Neutrophil (primary cell): ENCODE measurements at regions not wholly inside any gene's neighbourhood (a gene's known extent, or its start where the extent isn't known, plus 50 kb on each side); places are given as distances from the start of the nearest gene placed in this dataset.

Experiments
- H3K27ac ChIP-seq: fragments of 200-600 bp; sonication (generic); 2 replicates; pipeline ENCODE4 v1.5.1; 2016; ENCODE audit warnings: mild to moderate bottlenecking, moderate library complexity
- H3K27me3 ChIP-seq: fragments of 200-600 bp; sonication (generic); 2 replicates; pipeline ENCODE4 v1.6.0; 2016; ENCODE audit warnings: mild to moderate bottlenecking
- H3K36me3 ChIP-seq: fragments of 200-600 bp; sonication (generic); 2 replicates; pipeline ENCODE4 v1.5.1; 2017
- H3K4me1 ChIP-seq, 2 experiments: fragments of 200-600 bp in 1 of 2; sonication (generic) in 1 of 2; 1 replicate in 1 of 2; 2 replicates in 1 of 2; pipeline versions ENCODE4 v1.5.1 to v1.6.1; 2013 to 2016; ENCODE audit warnings: low read depth in 1 of 2, low read length in 1 of 2, mild to moderate bottlenecking in 1 of 2, moderate library complexity in 1 of 2; ENCODE audit not compliant: control insufficient read depth in 1 of 2, insufficient read depth in 1 of 2
- H3K4me3 ChIP-seq, 2 experiments: fragments of 200-600 bp in 1 of 2; sonication (generic) in 1 of 2; 1 replicate in 1 of 2; 2 replicates in 1 of 2; pipeline ENCODE4 v1.5.1; 2013 to 2016; ENCODE audit warnings: low read depth in 1 of 2, low read length in 1 of 2, mild to moderate bottlenecking in 1 of 2, moderate library complexity in 1 of 2
- H3K9me3 ChIP-seq: fragments of 200-600 bp; sonication (generic); 2 replicates; pipeline ENCODE4 v1.5.1; 2016
- TF ChIP-seq, protein P1 (sequence below): fragments of 200-600 bp; sonication (generic); IDR thresholded peaks from 2 replicates; pipeline ENCODE4 v1.5.1; 2016; ENCODE audit warnings: antibody characterized with exemption

DNA sequence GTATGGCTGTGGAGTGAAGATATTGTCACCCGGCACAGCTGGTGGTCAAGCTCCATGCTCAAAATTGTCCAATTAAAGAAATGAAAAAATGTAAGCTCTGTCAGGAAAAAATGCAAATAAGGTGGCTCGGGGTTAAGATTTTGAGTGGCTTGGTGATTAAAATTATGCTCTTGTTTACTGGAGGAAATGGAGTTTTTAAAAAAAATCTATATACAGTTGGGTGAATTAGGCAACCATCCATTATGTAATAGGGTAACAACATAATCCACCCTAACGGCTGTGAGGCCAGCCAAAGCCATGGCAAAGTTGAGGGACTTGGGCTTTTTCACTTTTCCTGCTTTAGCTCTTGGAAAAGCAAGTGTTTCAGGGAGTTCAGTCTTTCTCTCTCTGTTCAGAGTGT, 260.8 kb upstream of the HABP2 start:
- H3K9me3 ChIP-seq = no peaks in the 10 kb centered on the region

DNA sequence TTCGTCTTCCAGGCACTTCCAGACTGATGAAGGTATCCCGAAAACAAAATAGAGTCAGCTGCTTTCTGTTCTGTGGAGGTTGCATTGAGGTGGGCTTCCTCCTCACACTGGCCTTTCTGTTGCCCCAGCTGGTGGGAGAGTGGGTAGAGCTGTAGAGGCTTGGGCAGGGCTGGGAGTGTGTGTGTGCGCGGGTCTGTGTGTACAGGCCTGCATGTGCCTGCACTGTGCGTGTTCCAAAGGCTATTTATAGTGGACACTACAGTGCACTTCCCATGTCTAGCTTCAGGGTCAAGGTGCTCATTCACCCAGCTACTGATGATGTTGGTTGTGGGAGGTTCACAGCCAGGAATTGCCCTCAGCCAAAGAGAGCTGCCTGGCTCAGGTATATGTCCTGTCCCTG, 260.1 kb upstream of the HABP2 start:
- Histone ChIP-seq H3K36me3 (no peaks in the 10 kb centered on the region), H3K4me3 (no peak overlapping the region), H3K4me1 (peaks cover 16 to 42% of the 10 kb centered on the region in 2 experiments), H3K27ac (no peak overlapping the region), H3K9me3 (no peaks in the 10 kb centered on the region), H3K27me3 (no peaks in the 10 kb centered on the region)
- TF ChIP-seq, protein P1, sequence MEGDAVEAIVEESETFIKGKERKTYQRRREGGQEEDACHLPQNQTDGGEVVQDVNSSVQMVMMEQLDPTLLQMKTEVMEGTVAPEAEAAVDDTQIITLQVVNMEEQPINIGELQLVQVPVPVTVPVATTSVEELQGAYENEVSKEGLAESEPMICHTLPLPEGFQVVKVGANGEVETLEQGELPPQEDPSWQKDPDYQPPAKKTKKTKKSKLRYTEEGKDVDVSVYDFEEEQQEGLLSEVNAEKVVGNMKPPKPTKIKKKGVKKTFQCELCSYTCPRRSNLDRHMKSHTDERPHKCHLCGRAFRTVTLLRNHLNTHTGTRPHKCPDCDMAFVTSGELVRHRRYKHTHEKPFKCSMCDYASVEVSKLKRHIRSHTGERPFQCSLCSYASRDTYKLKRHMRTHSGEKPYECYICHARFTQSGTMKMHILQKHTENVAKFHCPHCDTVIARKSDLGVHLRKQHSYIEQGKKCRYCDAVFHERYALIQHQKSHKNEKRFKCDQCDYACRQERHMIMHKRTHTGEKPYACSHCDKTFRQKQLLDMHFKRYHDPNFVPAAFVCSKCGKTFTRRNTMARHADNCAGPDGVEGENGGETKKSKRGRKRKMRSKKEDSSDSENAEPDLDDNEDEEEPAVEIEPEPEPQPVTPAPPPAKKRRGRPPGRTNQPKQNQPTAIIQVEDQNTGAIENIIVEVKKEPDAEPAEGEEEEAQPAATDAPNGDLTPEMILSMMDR = no peak

More for the DNA sequence above, 260.8 kb upstream of the HABP2 start:
- no peaks in the 10 kb centered on the region for H3K27me3 ChIP-seq
- H3K4me1 ChIP-seq = peaks cover 16 to 44% of the 10 kb centered on the region in 2 experiments
- H3K27ac ChIP-seq = no peak overlapping the region
- no peaks in the 10 kb centered on the region for H3K36me3 ChIP-seq
- H3K4me3 ChIP-seq = no peak overlapping the region
- TF ChIP-seq, protein P1 = no peak

DNA sequence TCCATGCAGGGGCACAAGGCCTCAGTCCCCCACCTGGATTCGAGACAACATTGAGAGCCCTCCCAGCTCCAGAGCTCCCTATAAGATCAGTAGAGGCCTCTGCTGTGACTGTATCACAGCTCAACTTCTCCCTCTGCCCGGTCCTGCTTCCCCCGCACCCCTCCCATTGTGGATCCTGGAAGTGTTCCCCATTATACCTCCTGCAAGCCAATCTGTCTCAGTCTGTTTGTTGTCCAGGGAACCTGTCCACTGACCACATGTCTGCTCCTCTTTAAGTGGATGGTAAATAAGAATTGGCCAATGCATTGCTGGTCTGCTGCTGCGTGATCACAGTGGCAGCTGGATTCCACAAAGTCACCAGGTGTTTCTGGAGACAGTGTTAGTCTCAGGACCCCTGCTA, 259.7 kb upstream of the HABP2 start:
- Histone ChIP-seq H3K4me1 (peaks cover 16 to 38% of the 10 kb centered on the region in 2 experiments), H3K27me3 (no peaks in the 10 kb centered on the region), H3K4me3 (no peak overlapping the region), H3K27ac (no peak overlapping the region), H3K9me3 (no peaks in the 10 kb centered on the region), H3K36me3 (no peaks in the 10 kb centered on the region)
- TF ChIP-seq, protein P1 = no peak

DNA sequence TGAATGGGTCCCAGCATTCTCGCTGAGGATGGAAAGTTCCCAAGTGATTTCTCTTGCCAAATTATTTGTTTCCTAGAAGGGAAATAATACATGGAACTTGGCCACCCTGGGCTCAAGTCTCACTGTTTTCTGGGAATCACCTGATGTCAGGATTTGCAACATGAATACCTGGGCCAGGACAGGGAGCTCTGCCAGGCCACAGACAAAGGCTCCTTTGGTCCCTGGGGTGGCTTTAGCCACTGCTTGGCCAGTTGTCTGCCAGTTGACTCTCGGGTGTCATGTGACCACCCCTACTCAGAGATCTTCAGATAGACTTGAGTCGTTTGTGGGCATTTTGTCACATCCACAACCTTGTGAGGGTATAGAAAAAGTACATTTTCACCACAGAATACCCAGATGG, 258.0 kb upstream of the HABP2 start:
- Histone ChIP-seq H3K27me3 (no peaks in the 10 kb centered on the region), H3K27ac (no peak overlapping the region), H3K4me1 (peaks cover 9 to 21% of the 10 kb centered on the region in 2 experiments), H3K36me3 (no peaks in the 10 kb centered on the region), H3K4me3 (no peak overlapping the region), H3K9me3 (no peaks in the 10 kb centered on the region)
- TF ChIP-seq, protein P1 = no peak

DNA sequence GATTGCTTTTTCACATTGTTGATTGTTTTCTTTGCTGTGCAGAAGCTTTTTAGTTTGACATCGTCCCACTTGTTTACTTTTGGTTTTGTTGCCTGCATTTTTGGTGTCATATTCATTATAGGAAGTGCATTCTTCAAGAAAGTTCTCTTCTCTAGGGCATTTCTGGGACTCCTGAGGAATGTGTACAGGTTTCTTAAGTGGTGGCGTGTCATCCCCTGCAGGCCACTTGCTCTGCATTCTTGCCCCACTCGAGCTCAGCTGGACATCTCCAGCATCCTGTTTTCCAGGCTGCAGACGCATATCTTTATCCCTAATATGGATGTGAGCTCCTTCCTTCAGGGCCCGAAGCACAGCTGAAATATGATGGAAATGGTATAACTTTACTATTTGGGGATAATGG, 255.6 kb upstream of the HABP2 start:
- H3K36me3 ChIP-seq = no peaks in the 10 kb centered on the region
- TF ChIP-seq, protein P1 = no peak
- no peaks in the 10 kb centered on the region for H3K9me3 ChIP-seq
- peaks cover 5 to 7% of the 10 kb centered on the region in 2 experiments for H3K4me1 ChIP-seq
- H3K4me3 ChIP-seq = no peak overlapping the region
- no peaks in the 10 kb centered on the region for H3K27me3 ChIP-seq
- no peak overlapping the region for H3K27ac ChIP-seq

DNA sequence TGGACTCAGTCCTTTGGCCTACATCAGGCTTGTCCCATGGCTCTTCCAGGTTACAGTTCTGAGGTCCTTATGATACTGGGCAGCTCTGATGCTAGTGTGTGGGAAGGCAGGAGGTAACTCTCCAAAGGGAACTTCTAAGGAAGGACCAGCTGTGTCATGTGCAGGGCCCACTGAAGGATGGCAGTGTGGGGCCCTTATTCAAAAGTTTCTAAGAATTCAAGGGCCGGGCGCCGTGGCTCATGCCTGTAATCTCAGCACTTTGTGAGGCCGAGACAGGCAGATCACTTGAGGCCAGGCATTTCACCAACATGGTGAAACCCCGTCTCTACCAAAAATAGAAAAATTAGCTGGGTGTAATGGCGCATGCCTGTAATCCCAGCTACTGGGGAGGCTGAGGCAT, 254.2 kb upstream of the HABP2 start:
- Histone ChIP-seq H3K4me1 (no peaks in the 10 kb centered on the region), H3K27ac (no peak overlapping the region), H3K9me3 (no peaks in the 10 kb centered on the region), H3K27me3 (no peaks in the 10 kb centered on the region), H3K4me3 (no peak overlapping the region), H3K36me3 (no peaks in the 10 kb centered on the region)
- TF ChIP-seq, protein P1 = no peak
